Keratinocyte (primary cell): ENCODE measurements at regions not wholly inside any gene's neighbourhood (a gene's known extent, or its start where the extent isn't known, plus 50 kb on each side); places are given as distances from the start of the nearest gene placed in this dataset.

Source experiments
- DNase-seq: peaks from one replicate; pipeline ENCODE4 v3.0.0-alpha.2; 2011; ENCODE audit warnings: low read depth, missing footprints, low spot score
- FAIRE-seq: peaks from 2 replicates; lab custom pipeline; 2011; peaks lifted over from hg19 to GRCh38; lab: Jason Lieb, UNC
- H2AFZ ChIP-seq: 2 replicates; pipeline ENCODE4 v1.6.0; 2012; ENCODE audit warnings: low read length, control low read depth, inconsistent platforms; ENCODE audit not compliant: control insufficient read depth
- H3K27ac ChIP-seq: 2 replicates; pipeline ENCODE4 v1.5.1; 2011; ENCODE audit warnings: low read length; ENCODE audit not compliant: control insufficient read depth, insufficient read depth
- H3K27me3 ChIP-seq: 3 replicates; pipeline ENCODE4 v1.6.0; 2011; ENCODE audit warnings: low read length; ENCODE audit not compliant: control insufficient read depth, insufficient read depth; ENCODE audit errors: extremely low read depth
- H3K36me3 ChIP-seq, 2 experiments: 2 replicates in 1 of 2; 3 replicates in 1 of 2; pipeline ENCODE4 v1.5.1; 2011; ENCODE audit warnings: low read length in 2 of 2, mild to moderate bottlenecking in 1 of 2; ENCODE audit not compliant: control insufficient read depth in 2 of 2, insufficient read depth in 2 of 2; ENCODE audit errors: extremely low read depth in 1 of 2
- H3K4me1 ChIP-seq: 3 replicates; pipeline ENCODE4 v1.5.1; 2011; ENCODE audit warnings: low read length; ENCODE audit not compliant: control insufficient read depth, insufficient read depth; ENCODE audit errors: extremely low read depth
- H3K4me2 ChIP-seq: 3 replicates; pipeline ENCODE4 v1.6.0; 2011; ENCODE audit warnings: low read depth, low read length; ENCODE audit not compliant: control insufficient read depth, insufficient read depth; ENCODE audit errors: extremely low read depth
- H3K4me3 ChIP-seq, 3 experiments: fragments of 200-600 bp in 1 of 3; sonication (generic) in 1 of 3; 2 replicates in 2 of 3; 3 replicates in 1 of 3; pipeline ENCODE4 v1.5.1; 2011 to 2016; ENCODE audit warnings: low read length in 3 of 3, mild to moderate bottlenecking in 3 of 3, control low read depth in 2 of 3, inconsistent platforms in 1 of 3, low read depth in 1 of 3, mixed read lengths in 1 of 3, mixed run types in 1 of 3, moderate library complexity in 1 of 3; ENCODE audit not compliant: control insufficient read depth in 2 of 3, insufficient read depth in 2 of 3; ENCODE audit errors: extremely low read depth in 1 of 3
- H3K79me2 ChIP-seq: 2 replicates; pipeline ENCODE4 v1.6.0; 2012; ENCODE audit warnings: low read length; ENCODE audit not compliant: control insufficient read depth, insufficient read depth
- H3K9ac ChIP-seq: 3 replicates; pipeline ENCODE4 v1.6.0; 2011; ENCODE audit warnings: low read length; ENCODE audit not compliant: control insufficient read depth, insufficient read depth; ENCODE audit errors: extremely low read depth
- H3K9me1 ChIP-seq: 3 replicates; pipeline ENCODE4 v1.6.0; 2011; ENCODE audit warnings: low read length; ENCODE audit not compliant: control insufficient read depth, insufficient read depth; ENCODE audit errors: extremely low read depth
- H3K9me3 ChIP-seq: 2 replicates; pipeline ENCODE4 v1.5.1; 2012; ENCODE audit warnings: low read depth, low read length; ENCODE audit not compliant: control insufficient read depth
- H4K20me1 ChIP-seq: 3 replicates; pipeline ENCODE4 v1.6.0; 2011; ENCODE audit warnings: low read length; ENCODE audit not compliant: control insufficient read depth, insufficient read depth; ENCODE audit errors: extremely low read depth
- CTCF ChIP-seq, 3 experiments: IDR thresholded peaks in 1 of 3; conservative IDR thresholded peaks in 1 of 3; optimal IDR thresholded peaks in 1 of 3; 2 replicates in 2 of 3; 3 replicates in 1 of 3; pipeline versions ENCODE3 to v1.5.1; 2011; ENCODE audit warnings: low read length in 3 of 3, mild to moderate bottlenecking in 3 of 3, moderate library complexity in 2 of 3, control low read depth in 1 of 3, inconsistent platforms in 1 of 3; ENCODE audit not compliant: insufficient read depth in 2 of 3; ENCODE audit errors: extremely low read depth in 1 of 3
- EZH2 ChIP-seq: IDR thresholded peaks from one replicate; pipeline ENCODE4 v1.6.1; 2012; ENCODE audit warnings: inconsistent platforms, mild to moderate bottlenecking, low read length, moderate library complexity
- dilution Hi-C: fragments of 300-500 bp; cut with MboI; formaldehyde crosslinking; loops from one replicate; pipeline ENCODE4 v1.7.0; 2020; ENCODE audit warnings: low sequenced_read_pairs; ENCODE audit not compliant: extremely low pct_ligation_motif_present

- TF ChIP-seq CTCF (optimal IDR thresholded peaks at IDR 0.05 in 1 of 3, IDR thresholded peaks at IDR 0.05 in 1 of 3, conservative IDR thresholded peaks at IDR 0.05 in 1 of 3; ENCODE audit: extremely low read depth in 1 of 3, insufficient read depth in 2 of 3, low read length in 3 of 3) (no peak), EZH2 (no peak)
- Histone ChIP-seq H2AFZ (no peak overlapping the region), H3K79me2 (no peaks in the 10 kb centered on the region), H3K9me1 (no peaks in the 10 kb centered on the region), H3K27ac (no peak overlapping the region), H3K27me3 (peaks cover 5% of the 10 kb centered on the region), H3K4me3 (no peak overlapping the region), H4K20me1 (no peaks in the 10 kb centered on the region), H3K9ac (no peak overlapping the region), H3K9me3 (no peaks in the 10 kb centered on the region), H3K4me2 (no peak overlapping the region), H3K4me1 (no peaks in the 10 kb centered on the region), H3K36me3 (no peaks in the 10 kb centered on the region)
- DNase-seq = no peak
- no peak for FAIRE-seq
- dilution Hi-C loops = no loop called here
Measured at GRCh38 chr2:120415728-120416509, 70.0 kb downstream of the INHBB start.

- TF ChIP-seq EZH2 (no peak), CTCF (optimal IDR thresholded peaks at IDR 0.05 in 1 of 3, IDR thresholded peaks at IDR 0.05 in 1 of 3, conservative IDR thresholded peaks at IDR 0.05 in 1 of 3; ENCODE audit: extremely low read depth in 1 of 3, insufficient read depth in 2 of 3, low read length in 3 of 3) (no peak)
- Histone ChIP-seq H3K9me3 (no peaks in the 10 kb centered on the region), H3K79me2 (no peaks in the 10 kb centered on the region), H2AFZ (no peak overlapping the region), H4K20me1 (no peaks in the 10 kb centered on the region), H3K4me2 (no peak overlapping the region), H3K4me1 (no peaks in the 10 kb centered on the region), H3K36me3 (no peaks in the 10 kb centered on the region), H3K27me3 (peaks cover 22% of the 10 kb centered on the region), H3K9me1 (no peaks in the 10 kb centered on the region), H3K9ac (no peak overlapping the region), H3K27ac (no peak overlapping the region), H3K4me3 (no peak overlapping the region)
- dilution Hi-C loops = no loop called here
- DNase-seq (no peak), FAIRE-seq (no peak)
Measured at GRCh38 chr2:120418174-120418787, 72.3 kb downstream of the INHBB start.
